GM19455 (cell line): ENCODE measurements at regions not wholly inside any gene's neighbourhood (a gene's known extent, or its start where the extent isn't known, plus 50 kb on each side); places are given as distances from the start of the nearest gene placed in this dataset.
"Not testable (repeated sequence)": the region's sequence is repeated elsewhere in the genome, so short reads cannot be mapped to it uniquely, and the experiment has no call there.

Experiments
- ATAC-seq: cut with Tn5 transposase; IDR thresholded peaks from one replicate; pipeline ENCODE4 v1.9.1; 2021; ENCODE audit not compliant: unreplicated experiment

DNA sequence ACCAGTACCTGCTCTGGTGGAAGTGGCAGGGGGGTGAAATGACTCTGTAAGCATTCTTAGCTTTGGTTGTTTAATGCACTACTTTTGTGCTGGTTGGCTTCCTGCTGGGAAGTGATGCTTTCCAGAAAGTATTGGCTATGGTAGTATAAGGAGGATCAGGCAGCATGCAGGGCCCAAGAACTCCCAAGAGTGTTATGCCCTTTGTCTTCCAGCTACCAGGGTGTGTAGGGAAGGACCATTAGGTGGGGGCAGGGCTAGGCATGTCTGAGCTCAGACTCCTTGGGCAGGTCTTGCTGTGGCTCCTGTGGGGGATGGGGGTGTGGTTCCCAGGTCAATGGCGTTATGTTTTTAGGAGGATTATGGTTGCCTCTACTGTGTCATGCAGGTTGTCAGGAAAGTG is 135.8 kb upstream of the TRPC7 start:
- no peak for ATAC-seq

DNA sequence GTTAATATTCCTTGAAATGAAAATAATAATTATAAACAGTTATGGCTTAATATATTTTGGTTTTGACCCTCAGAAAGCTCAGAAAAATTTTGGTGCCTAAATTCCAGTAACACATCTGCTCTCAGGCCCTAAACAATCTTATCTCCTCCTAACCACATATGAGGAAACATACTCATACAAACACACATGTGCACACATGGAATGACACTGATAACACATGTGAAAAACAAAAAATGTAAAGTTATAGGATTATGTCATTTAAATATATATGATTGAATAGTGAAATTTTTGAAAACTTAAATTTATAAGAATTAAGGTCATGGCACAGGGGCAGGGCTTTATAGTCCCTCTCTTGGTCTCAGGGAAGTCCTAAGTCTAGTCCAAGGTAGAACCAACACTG is 127.2 kb upstream of the TRPC7 start:
- ATAC-seq = no peak

DNA sequence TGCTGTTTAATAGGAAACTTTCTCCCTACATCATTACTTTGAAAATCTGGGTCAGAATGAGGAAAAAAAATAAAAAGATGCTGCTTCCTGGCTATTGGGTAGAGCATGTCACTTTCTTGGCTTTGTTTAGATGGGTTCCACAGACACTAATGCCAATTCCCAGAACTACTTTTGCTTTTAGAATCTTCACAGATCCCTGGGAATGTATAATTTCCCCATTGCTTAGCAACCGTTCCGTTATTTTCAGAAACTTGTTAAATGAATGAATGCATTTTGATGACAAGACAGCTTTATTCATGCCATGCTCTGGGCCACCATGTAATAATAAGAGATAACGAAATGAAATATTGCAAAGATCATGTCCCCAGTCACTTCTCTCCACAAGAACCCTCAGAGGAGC is 126.5 kb upstream of the TRPC7 start:
- ATAC-seq = no peak

DNA sequence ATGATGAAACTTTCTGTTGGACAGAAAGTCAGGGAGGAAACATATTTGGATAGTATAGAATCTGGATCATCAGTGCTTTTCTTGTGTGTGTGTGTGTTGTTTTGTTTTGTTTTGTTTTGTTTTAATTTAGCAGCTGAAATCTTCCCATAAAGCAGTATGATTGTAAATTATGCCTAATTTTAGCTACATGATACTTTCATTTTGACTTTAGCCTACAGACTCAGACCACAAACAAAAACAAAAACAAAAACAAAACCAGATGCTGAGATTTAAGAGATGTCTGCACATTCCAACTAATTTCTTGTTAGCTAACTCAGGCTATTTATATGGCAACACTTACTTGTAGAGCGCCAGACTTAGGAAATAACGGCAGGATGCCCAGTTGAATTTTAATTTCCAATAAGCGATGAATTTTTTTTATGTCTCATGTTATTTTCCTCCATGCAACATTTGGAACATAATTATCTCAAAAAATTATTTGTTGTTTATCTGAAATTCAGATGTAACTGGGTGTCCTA is 119.5 kb upstream of the TRPC7 start:
- peak; percentile 76 for ATAC-seq

DNA sequence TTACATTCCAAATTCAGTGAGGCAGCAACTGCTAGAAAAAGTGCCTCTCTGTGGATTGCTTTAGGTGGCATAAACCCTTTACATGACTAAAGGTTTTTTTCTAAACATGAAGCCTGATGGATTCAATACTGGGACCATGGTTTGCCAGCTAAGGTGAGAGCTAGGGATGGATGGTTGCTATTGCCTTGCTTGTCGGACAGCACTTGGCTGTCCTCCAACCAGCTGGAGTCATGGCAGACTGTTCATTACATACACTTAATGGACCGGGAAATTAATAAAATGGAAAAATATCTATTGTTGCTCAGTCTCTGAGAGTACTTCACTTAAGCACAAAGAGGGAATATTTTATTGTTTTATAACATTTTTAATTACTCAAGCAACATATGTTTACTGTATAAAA is 116.9 kb upstream of the TRPC7 start:
- no peak for ATAC-seq

DNA sequence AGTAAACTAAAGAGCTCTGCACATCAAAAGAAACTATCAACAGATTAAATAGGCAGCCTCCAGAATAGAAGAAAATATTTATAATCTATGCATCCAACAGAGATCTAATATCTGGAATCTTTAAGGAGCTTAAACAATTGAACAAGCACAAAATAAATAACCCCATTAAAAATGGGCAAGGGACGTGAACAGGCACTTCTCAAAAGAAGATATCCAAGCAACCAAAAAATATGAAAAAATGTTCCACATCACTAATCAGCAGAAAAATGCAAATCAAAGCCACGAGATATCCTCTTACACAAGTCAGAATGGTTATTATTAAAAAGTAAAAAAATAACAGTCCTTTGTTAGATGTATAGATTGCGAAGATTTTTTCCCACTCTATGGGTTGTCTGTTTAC is 109.1 kb upstream of the TRPC7 start:
- no peak for ATAC-seq

DNA sequence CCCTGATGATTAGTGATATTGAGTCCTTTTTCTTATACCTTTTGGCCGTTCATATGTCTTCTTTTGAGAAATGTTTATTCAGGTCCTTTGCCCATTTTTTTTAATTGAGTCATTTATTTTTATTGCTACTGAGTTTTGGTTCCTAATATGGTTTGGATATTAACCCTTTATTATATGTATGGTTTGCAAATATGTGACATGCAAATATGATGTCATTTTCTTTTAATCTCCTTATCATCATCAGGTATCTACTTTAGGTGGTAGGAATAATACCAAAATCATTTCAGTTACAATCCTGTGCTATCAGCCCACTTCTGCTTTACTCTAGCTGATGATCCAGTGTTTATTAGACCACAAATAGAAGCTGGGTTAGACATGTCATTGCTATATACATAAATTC is 102.3 kb upstream of the TRPC7 start:
- no peak for ATAC-seq

DNA sequence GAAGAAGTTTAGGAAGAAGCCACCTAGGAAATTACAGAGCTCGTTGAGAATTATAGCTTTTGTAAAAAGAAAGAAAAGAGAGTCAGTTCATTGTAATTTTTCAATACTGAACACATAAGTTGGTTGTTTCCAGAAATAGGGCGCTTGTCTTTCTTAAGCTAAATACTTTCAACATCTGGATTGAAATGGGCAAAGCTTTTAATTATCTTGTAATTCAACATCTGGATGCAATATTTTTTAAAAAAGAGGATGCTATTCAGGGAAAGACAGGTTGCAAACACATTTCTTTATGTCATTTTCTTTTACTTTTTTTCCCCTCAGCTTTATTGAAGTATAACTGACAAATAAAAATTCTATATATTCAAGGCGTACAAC is 100.7 kb upstream of the TRPC7 start:
- ATAC-seq = no peak

DNA sequence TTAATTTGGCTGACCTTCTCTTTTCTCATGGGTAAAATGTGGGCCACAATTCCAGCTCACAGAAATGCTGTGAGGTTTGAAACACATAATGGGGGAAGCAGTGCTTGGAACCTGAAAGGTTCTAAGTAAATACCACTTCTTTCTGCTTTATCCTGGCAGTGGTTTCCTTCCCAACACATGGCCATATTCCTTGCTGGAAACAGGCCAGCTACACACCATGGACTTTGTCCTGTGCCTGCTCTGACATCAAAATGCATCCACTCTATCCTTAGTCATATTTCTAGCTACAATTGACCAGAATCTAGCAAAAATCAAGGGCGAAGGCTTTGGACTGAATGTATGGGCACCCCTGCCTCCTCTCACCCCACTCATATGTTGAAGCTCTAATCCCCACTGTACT is 93.1 kb upstream of the TRPC7 start:
- ATAC-seq = no peak

DNA sequence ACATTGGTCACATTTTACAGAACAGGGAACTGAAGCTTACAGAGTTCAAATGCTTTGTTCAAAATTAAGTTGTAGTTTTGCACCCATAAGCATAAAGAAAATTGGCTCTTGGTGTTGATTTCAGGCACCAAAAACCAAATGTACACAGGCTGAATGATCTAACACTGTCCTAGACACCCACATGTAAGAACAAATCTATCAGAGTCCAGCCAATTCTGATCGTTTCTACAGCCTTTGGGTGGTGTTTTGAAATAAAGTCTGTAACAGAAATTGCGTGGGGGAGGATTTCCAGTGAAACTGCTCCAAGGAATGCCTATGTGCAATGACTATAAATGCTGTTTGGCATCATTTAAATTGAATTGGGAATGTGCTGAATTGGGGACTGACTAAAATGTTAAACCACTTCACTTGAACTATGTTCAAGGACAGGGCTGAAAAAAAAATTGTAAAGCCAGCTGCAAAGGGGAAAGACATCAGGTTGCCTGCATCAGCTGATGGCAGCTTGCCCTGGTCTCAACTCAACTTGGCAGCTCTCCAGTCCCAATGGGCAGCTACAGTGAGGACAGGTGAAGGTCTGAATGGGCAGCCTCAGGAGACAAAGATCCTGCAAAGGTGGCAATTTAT is 92.2 kb upstream of the TRPC7 start:
- no peak for ATAC-seq

DNA sequence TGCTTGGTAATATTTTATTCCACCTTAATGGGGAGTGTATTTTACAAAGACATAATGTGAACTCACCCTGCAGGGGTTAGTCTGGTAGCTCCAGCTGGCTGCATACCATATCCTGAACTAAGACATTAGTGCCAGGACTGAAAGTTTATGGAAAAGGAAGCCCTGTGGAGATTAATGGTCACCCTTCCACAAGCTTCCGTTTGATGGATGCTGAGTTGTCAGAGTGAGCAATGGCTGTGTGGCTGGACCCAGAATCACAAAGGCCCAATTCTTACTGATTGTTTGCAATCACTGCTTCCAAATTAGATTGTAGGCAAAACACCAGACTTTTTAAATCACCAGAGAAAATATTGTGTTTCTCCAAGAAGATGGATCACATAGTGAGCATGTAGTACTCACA is 90.1 kb upstream of the TRPC7 start:
- ATAC-seq = no peak

DNA sequence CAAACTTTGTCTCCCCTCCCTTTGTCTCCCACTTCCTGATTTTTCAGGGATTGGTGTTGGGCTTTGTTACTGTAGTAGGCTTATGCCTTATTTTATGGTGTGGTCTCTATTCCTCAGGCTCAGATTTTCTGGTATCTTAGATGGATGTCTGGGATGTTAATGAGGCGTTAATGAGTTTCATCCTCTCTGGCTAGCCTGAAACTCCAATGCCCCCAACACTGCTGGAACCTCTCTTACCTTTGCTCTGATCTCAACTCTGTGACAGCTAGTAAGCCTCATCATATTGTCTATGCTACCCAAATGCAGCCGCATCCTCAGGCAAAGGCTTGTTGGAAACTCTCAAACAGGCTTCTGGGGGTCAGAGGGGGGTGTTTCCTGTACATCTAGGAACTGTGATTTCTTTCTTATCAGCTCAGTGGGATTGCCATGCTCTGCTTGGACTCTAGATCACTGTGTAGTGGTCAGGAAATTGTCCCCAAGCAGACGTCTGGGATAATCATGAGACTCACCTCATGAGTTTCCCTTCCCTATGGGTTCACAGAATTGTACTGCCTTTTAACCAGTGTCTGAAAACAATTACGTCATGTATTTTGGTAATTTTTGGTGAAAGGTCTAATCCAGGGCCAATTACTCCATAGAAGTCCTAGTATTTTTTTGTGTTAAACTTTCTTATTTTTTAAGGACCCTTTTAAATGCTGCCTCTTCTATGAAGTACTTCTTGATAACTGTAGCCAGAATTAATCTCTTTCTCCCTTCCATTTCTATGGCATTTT is 88.8 kb upstream of the TRPC7 start:
- no peak for ATAC-seq

DNA sequence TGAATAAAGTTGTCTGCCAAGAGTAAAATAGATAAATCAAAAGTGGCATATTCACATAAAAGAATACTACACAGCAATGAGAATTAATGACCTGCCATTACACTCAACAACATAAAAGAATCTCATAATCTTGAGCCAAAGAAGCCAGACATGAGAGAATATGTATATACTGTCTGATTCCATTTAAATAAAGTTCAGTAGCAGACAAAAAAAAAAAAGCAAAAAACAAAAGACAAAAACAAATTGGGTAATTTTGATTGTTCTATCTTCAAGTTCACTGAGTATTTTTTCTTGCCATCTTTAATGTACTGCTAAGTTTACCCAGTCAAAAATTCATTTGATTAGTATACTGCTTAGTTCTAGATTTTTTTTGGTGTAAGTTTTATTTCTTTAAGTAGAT is 87.9 kb upstream of the TRPC7 start:
- ATAC-seq = no peak

DNA sequence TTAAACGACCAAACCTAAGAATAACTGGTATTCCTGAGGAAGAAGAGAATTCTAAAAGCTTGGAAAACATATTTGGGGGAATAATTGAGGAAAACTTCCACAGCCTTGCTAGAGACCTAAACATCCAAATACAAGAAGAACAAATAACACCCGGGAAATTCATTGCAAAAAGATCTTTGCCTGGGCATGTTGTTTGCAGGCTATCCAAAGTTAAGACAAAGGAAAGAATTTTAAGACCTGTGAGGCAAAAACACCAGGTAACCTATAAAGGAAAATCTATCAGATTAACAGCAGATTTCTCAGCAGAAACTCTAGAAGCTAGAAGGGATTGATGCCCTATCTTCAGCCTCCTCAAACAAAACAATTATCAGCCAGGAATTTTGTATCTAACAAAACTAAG is 82.2 kb upstream of the TRPC7 start:
- ATAC-seq = not testable (repeated sequence)

DNA sequence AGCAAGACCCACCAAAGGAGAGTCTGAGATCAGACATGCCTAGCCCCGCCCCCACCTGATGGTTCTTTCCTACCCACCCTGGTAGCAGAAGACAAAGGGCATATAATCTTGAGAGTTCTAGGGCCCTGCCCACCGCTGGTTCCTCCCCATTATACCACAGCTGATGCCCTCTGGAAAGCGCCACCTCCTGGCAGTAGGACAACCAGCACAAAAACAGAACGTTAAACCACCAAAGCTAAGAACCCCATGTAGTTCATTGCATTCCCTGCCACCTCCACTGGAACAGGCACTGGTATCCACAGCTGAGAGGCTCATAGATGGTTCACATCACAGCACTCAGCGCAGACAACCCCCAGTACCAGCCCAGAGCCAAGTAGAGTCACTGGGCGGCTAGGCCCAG is 81.2 kb upstream of the TRPC7 start:
- no peak for ATAC-seq

DNA sequence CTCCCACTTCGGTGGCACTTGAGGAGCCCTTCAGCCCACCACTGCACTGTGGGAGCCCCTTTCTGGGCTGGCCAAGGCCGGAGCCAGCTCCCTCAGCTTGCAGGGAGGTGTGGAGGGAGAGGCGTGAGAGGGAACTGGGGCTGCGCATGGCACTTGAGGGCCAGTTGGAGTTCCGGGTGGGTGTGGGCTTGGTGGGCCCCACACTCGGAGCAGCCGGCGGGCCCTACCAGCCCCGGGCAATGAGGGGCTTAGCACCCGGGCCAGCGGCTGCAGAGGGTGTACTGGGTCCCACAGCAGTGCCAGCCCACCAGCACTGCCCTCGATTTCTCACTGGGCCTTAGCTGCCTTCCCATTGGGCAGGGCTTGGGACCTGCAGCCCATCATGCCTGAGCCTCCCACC is 78.8 kb upstream of the TRPC7 start:
- not testable (repeated sequence) for ATAC-seq

DNA sequence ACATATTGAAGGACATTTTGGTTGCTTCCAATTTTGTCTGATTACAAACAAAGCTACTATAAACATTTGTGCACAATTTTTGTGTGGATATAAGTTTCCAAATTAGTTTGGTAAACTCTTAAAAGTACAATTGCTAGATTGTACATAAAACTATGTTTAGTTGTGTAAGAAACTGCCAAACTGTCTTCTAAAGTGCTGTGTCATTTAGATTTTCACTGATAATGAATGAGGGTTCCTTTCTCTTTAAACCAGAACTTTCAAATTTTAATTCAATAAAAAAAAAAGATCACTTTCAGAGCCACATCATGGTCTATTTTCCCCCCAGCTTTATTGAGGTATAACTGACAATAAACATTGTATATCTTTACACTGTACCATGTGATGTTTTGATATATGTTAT is 74.0 kb upstream of the TRPC7 start:
- no peak for ATAC-seq

DNA sequence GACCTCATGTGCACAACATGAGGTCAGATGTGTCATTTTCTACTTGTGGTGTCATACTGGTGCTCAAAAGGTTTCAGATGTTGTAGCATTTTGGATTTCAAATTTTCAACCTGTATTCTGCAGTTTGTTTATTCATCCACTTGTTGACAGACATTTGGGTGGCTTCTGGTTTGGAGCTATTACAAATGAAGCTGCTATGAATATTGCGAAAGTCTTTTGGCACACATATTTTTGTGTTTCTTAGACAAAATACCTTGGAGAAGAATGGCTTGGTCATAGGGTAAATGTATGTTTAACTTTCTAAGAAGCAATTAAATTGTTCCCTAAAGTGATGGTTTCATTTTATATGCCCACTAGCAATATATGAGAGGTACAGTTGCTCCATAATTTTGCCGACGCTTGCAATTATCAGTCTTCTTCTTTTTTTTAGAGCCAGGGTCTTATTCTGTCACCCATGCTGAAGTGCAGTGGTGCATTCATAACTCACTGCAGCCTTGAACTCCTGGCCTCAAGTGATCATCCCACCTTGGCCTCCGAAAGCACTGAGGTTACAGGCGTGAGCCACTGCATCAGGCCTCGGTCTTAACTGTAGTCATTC is 70.7 kb upstream of the TRPC7 start:
- no peak for ATAC-seq

DNA sequence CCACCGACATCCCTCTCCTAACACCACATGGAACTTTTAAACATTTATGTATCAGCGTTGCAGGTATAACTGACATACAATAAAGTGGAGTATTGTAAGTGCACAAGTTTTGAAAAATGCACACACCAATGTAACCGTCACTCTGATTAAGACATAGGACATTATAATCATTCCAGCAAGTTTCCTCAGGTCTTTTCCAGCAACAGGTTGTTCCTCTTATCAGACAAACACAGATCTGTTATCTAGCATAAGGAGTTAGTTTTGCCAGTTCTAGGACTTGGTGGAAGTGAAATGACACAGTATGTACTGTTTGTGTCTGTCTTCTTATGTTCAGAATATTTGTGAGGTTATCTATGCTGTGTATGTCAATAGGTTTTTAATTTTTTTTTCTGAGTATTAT is 69.5 kb upstream of the TRPC7 start:
- no peak for ATAC-seq

DNA sequence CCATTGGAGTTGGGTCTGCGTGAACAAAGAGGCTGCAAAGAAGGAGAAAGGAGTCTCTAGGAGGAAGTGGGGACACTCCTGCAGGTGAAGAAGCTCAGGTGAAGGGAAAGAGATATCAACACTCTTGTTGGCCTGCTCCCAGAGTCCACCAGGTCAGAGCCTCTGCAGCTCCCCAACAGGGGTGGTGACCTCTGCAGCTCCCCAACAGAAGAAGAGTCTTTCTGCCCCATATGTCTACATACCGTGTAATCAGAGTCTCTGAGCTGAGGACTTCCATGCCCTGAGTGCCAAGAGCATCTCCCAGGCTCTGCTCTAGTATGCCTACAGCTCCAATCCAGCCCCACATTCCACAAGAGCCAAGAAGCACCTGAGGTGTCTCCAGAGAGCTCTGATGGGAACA is 67.4 kb upstream of the TRPC7 start:
- no peak for ATAC-seq

DNA sequence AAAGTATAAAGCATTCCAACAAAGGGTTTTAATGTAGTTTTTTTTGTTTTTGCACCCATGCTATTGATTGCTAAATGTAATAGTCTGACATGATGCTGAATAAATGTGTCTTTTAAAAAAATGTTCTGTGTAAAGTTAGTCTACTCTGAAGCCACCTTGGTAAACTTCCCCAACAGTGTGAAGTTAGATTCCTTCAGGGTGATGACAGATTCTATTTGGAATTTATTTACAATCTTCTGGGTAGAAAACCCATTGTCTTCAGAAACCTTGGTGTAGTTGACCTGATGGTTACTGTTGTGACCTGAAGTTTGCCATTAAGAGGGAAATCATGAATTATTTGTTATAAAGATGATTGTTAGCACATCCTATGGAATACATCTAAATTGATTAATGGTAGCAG is 64.7 kb upstream of the TRPC7 start:
- ATAC-seq = no peak

DNA sequence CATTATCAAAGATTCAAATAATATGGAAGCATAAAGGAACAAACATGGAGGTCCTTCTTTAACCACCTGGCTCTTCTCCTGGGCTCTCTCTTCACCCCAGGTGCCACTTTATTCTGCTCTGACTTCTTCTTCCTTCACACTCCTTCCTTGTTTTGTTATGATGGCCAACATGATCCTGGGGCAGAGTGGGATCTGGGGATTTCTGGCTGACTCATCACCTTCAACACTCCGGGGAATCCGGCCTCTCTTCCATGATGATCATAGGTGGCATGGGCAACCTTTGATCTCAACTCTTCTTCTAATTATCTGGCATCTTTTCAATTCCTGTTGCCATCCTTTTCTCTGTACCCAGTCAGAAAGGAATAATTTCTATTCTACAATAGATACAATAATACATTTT is 62.1 kb upstream of the TRPC7 start:
- no peak for ATAC-seq
